HG03196 (cell line): ENCODE measurements at regions not wholly inside any gene's neighbourhood (a gene's known extent, or its start where the extent isn't known, plus 50 kb on each side); places are given as distances from the start of the nearest gene placed in this dataset.
A peak's percentile ranks its signal among the peaks of the same experiment; 100 is the strongest.

ENCODE experiments used
- ATAC-seq: cut with Tn5 transposase; IDR thresholded peaks from one replicate; pipeline ENCODE4 v1.9.1; 2021; ENCODE audit not compliant: unreplicated experiment

GRCh38 chr7:17227766-17228490 is 70.5 kb upstream of the AHR start:
- ATAC-seq: no peak

DNA sequence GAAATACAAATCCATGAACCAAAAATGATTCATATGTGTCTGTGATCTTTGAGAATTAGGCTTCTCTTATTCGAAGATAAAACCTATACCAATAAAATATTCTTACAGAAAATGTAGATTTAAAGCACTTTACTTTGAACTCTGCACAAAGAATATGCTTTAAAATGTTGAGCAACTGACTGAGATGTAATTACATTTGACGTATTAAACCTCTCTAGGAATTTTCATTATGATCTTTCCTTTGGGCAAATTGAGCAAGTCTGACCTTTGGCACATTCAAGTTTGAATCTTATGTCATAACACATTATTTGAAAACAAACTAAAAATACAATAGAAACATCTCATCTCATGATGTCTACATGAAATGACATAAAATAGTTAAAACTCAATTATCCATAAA is 69.2 kb upstream of the AHR start:
- no peak for ATAC-seq

GRCh38 chr7:17230099-17230807 is 68.2 kb upstream of the AHR start:
- no peak for ATAC-seq

DNA sequence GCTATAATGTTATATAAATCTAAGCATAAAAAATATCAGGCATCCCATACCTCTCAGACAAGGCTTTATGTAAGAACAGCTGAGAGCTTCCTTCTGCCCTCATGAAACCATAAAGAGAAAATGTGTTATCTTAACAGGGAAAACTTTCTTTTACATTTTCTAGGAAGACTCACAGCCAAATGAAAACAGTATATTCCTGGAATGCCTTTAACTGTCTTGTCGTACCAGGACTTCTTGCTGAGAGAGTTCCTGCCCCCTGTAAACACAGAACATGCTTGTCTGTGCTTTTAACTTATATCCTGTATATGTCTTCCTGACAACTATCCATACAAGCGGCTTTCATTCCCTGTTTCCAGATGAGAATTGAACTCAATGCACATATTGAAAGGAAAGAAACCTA is 64.8 kb upstream of the AHR start:
- ATAC-seq: no peak

DNA sequence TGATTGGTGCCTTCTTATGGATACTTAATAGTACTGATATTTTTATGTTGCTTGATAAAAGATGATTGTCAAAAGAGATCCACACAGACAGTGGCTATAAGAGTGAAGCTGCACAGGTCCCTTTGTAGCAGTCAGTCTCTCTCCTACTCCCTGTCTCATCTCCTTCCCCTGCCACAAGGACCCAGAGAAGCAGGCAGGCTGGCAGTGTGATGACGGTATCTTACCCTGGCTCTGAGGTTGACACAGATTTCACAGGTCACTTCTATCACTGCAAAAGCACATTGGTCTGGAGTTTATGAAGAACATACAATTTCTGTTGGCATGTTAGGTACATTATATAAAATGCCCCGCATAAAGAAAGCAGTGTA is 64.4 kb upstream of the AHR start:
- peak; percentile 40 for ATAC-seq

DNA sequence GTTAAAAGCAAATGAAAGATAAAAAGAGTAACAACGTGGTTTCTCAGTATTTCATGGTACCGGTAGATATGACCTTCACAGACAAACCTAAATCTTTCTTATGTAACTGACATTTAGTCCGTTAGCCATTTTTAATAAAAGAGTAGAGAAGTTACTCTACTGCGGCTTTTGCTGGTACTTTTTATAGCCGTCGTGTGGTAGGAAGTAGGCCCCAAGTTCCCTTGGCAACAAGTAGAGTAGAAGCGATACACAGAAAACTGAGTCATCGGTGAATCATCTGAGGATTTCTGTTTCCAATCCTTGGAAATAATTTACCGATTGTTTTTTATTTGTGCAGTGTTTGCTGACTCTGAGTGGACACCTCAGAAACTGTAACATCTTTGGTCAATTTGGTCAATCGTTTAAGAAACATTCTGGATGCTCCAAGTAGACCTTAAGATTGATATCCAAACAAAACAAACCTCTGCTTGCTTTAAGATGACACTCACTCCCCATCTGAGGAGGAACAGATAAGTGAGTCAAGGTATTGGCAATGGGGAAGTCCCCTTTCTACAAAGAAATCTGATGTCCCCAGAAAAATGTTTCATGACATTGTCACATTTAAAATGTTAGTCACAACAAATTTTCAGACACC is 63.9 kb upstream of the AHR start:
- peak; percentile 99 for ATAC-seq

DNA sequence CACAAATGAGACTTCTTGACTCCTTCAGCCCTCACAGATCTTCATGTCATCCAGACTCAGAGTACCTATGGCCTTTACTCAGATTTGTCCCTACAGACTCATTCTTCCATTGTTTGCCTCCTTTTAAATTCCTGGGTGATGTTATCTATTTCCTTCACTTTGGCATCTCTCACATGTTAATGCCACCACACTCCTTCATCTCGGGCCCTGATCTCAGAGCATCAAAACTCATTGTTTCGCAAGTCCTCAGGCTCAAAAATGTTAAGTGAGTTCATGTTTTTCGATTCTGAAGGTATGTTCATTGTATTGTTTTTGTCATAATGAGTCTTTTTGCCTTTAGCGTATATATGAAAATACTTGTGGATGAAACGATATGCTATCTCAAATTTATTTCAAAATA is 62.3 kb upstream of the AHR start:
- no peak for ATAC-seq

GRCh38 chr7:17236603-17237002 is 61.8 kb upstream of the AHR start:
- no peak for ATAC-seq

- ATAC-seq: no peak
Measured at GRCh38 chr7:17239046-17239445, 59.4 kb upstream of the AHR start.

- no peak for ATAC-seq
Measured at GRCh38 chr7:17239683-17240521, 58.5 kb upstream of the AHR start.

DNA sequence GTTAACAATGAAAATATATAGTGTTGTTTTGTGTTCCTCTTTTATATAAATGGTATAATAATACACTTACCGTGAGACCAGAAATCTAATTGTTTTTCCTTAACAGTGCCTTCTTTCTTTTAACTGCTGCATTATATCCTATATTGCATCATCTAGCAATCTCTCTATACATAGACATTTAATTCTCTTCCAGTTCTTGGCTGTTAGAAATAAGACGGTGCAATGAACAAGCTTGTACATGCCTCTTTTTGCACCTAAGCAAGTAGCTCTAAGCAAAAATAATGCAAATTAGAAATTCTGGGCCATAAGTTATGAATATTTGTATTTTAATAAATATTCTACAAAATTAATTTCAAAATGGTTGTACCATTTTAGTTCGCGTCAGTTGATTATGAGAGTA is 55.9 kb upstream of the AHR start:
- ATAC-seq: no peak

DNA sequence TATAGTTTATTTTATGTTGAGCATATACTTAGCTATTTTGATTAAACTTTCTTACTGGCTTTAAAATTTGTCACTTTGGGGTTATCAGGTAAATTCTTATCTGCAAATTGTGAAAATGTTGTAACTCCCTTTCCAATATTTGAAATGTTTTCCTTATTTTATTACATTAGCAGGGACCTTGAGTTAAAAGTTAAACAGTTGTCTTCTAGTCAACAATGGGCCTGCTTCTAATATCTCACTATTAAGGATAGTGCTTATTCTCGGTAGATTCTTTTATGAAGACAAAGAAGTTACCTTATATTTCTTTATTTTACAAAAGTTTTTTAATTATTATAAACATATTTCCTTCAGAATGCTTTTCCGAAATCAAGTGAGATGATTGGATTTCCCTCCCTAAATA is 53.7 kb upstream of the AHR start:
- ATAC-seq: no peak

DNA sequence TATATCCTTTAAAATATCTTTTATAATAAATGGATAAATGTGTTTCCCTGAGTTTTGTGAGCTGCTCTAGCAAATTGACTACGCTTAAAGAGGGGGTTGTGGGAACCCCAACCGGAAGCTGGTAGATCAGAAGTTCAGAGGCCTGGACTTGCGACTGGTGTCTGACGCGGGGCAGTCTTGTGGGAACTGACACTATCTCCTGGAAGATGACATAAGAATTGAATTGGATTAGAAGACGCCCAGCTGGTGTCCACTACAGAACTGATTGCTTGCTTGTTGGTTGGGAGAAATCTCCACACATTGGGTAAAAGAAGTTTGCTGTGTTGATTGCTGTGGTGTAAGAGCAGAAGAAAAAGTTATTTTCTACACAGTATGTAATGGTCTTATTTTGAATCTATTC is 51.1 kb upstream of the AHR start:
- no peak for ATAC-seq

DNA sequence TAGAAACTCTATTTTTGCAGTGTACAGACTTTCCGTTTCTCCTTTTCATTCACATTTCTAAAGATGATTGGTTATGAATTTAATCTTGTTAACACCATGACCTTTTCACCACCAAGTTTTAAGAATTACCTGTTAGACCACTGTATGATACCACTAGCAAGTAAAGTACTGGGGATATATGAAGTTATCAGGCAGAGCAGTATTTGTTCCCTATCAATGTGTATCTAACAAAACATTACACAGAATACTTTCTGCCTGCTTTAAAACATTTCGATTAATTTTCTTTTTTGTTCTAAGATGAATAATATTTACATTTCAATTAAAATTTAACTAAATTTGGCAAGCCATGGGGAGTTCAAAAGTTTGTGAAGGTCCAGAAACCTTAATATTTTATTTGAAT is 49.9 kb upstream of the AHR start:
- ATAC-seq: no peak
